ENCODE measurements at regions not wholly inside any gene's neighbourhood (a gene's known extent, or its start where the extent isn't known, plus 50 kb on each side); places are given as distances from the start of the nearest gene placed in this dataset.

- TF ChIP-seq EZH2 (IDR thresholded peaks at IDR 0.05; ENCODE audit: insufficient read depth, poor library complexity, severe bottlenecking) (no peak), EZH2phosphoT487 (IDR thresholded peaks at IDR 0.05; ENCODE audit: insufficient read depth, low read depth) (no peak)
These were observed 892.9 kb downstream of the EFNB2 start for GRCh38 chr13:105642511-105642958.
